RWPE1 (cell line): ENCODE measurements at regions not wholly inside any gene's neighbourhood (a gene's known extent, or its start where the extent isn't known, plus 50 kb on each side); places are given as distances from the start of the nearest gene placed in this dataset.
"Not testable (repeated sequence)": the region's sequence is repeated elsewhere in the genome, so short reads cannot be mapped to it uniquely, and the experiment has no call there.

ENCODE experiments used
- CTCF ChIA-PET: fragments of 350-600 bp; sonication (Branson Sonifier 250); formaldehyde crosslinking; extraction: SDS; loops from one replicate; lab custom pipeline; 2021; lab: Yijun Ruan, JAX
- POLR2A ChIA-PET: fragments of 400-600 bp; formaldehyde crosslinking; extraction: SDS; loops from one replicate; lab custom pipeline; 2020; ENCODE audit warnings: antibody characterized with exemption; ENCODE audit not compliant: low non-redundant PET; lab: Yijun Ruan, JAX
- DNase-seq: peaks from one replicate; pipeline ENCODE4 v3.0.0; 2012; ENCODE audit warnings: low spot score
- H3K27ac ChIP-seq: fragments of 450-650 bp; 2 replicates; pipeline ENCODE4 v1.5.1; 2017
- CTCF ChIP-seq: fragments of 450-650 bp; conservative IDR thresholded peaks from 2 replicates; pipeline ENCODE4 v1.5.1; 2017; ENCODE audit warnings: low read depth, mild to moderate bottlenecking

DNA sequence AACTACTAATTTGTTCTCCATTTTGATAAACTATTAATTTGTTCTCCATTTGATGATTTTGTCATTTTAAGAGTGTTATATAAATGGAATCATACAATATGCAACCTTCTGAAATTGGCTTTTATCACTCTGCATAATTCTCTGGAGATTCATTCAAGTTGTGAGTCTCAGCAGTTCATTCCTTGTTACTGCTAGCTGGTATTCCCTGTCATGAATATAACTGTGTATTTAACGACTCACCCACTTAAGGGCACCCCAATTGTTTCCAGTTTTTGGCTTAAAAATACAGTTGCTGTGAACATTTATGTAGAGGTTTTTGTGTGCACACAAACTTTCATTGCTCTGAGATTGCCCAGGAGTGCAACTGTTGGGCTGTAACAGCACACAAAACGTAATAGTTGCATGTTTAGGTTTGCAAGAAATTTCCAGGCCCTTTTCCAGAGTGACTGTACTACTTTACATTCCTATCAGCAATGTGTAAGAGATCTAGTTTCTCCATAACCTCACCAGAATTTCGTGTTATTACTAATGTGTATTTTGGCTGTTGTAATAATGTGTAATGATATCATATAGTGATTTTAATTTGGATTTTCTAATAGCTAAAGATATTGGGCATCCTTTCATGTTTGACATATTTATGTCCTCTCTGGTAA lies 153.2 kb upstream of the ADCY1 start:
- POLR2A ChIA-PET, result no interaction called here
- no peak for DNase-seq
- TF ChIP-seq CTCF, result no peak
- no peak overlapping the region for H3K27ac ChIP-seq
- CTCF ChIA-PET, result interaction anchor here (0.5 to 0.6 kb wide), 3 partner anchors 10 to 1637 kb away, joined by 3 to 4 read pairs (median 4); no protein-coding TSS in a partner anchor

GRCh38 chr7:45421806-45422205 lies 152.4 kb upstream of the ADCY1 start:
- no peak for TF ChIP-seq CTCF
- ChIA-PET CTCF (interaction anchor here (0.6 kb wide), 1 partner anchor 9 kb away, joined by 3 read pairs; no protein-coding TSS in a partner anchor), POLR2A (no interaction called here)
- DNase-seq, result no peak
- no peak overlapping the region for H3K27ac ChIP-seq

DNA sequence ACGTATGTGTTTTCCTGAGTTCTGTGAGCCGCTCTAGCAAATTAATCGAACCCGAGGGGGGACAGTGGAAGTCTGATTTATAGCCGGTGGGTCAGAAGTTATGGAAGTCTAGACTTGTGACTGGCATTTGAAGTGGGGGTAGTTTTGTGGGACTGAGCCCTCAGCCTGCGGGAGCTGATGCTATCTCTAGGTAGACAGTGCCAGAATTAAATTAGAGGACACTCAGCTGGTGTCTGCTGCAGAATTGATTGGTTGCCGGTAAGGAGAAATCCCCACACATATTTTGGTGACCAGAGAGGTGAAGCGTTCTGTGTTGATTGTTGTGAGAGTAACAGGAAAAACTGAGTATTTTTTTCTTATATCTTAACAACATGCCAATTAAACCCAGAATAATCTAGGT lies 143.8 kb upstream of the ADCY1 start:
- ChIA-PET CTCF (interaction anchor here (1.6 kb wide), 1 partner anchor 9 kb away, joined by 3 read pairs; no protein-coding TSS in a partner anchor), POLR2A (no interaction called here)
- H3K27ac ChIP-seq, result no peak overlapping the region
- TF ChIP-seq CTCF, result no peak
- DNase-seq, result no peak

DNA sequence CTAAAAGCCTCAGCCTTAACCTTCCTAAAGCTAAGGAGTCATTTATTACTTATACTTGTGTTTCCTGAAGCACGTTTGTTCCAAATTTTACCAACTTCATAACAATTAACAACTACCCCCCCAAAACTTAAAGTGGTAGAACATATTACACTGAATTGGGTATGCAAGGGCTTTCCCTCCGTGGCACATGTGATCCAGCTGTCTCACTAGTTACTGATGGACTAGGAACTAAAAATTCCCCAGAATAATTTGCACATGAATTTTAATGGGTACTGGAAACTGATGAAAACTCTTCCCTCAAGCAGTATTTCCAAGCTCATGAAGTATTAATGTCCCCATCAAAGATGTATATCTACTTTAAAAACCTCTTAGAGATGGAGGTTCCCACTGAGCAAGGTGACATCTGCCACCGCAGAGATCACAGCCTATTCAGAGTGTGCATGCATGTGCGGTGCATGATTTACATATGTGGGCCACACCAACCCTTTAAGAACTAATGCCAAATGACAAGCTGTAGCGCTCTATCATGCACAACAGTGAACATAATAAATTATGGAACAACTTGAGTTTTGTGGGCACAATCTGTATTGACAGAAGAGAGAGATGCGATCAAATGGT lies 139.9 kb upstream of the ADCY1 start:
- POLR2A ChIA-PET, result no interaction called here
- TF ChIP-seq CTCF, result no peak
- CTCF ChIA-PET, result no interaction called here
- DNase-seq, result no peak
- H3K27ac ChIP-seq, result no peak overlapping the region

GRCh38 chr7:45435131-45435530 lies 139.0 kb upstream of the ADCY1 start:
- ChIA-PET CTCF (interaction anchor here (0.5 kb wide), 1 partner anchor 31 kb away, joined by 3 read pairs; no protein-coding TSS in a partner anchor), POLR2A (no interaction called here)
- DNase-seq, result no peak
- H3K27ac ChIP-seq, result no peak overlapping the region
- TF ChIP-seq CTCF, result no peak

DNA sequence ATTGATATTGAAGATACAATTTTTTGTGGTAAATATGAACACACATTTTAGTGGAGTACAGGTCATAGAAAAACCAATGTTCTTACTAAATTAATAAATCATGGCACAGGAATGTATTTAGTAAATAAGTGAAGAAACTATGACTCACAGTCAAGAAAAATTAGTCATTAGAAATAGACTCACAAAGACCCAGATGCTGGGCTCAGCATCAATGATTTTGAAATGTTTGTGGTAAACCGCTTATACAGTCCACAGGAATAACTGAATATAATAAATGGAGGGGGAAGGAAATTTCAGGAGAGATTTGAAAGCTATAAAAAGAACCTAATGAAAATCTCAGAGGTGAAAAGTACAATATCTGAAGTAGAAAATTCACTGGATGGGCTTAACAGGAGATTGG lies 138.3 kb upstream of the ADCY1 start:
- H3K27ac ChIP-seq, result no peak overlapping the region
- ChIA-PET POLR2A (no interaction called here), CTCF (interaction anchor here (0.8 kb wide), 1 partner anchor 331 kb away, joined by 3 read pairs; no protein-coding TSS in a partner anchor)
- no peak for TF ChIP-seq CTCF
- DNase-seq, result peak; percentile 80

DNA sequence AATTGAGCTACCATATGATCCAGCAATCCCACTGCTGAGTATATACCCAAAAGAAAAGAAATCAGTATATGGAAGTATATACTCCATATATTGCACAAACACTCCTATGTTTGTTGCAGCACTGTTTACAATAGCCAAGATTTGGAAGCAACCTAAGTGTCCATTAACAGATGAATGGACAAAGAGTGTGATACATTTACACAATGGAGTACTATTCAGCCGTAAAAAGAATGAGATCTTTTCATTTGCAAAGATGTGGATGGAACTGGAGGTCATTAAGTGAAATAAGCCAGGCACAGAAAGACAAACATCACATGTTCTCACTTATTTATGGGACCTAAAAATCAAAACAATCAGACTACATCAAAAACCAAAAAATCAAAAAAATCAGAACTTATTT lies 133.4 kb upstream of the ADCY1 start:
- DNase-seq, CTCF ChIA-PET: not testable (repeated sequence)

More for the DNA sequence above, 133.4 kb upstream of the ADCY1 start:
- H3K27ac ChIP-seq, POLR2A ChIA-PET: not testable (repeated sequence)
